HCT116 (cell line): ENCODE measurements at regions not wholly inside any gene's neighbourhood (a gene's known extent, or its start where the extent isn't known, plus 50 kb on each side); places are given as distances from the start of the nearest gene placed in this dataset.

Experiments used
- CTCF ChIP-seq, 3 experiments: fragments of 200-600 bp in 1 of 3; sonication (generic) in 1 of 3; IDR thresholded peaks in 2 of 3; conservative IDR thresholded peaks in 1 of 3; 2 replicates each; pipeline ENCODE4 v1.5.1; 2012 to 2017; ENCODE audit warnings: low read depth in 2 of 3, low read length in 2 of 3, antibody characterized with exemption in 1 of 3, borderline replicate concordance in 1 of 3, control low read depth in 1 of 3, mild to moderate bottlenecking in 1 of 3, mixed read lengths in 1 of 3, mixed run types in 1 of 3, moderate library complexity in 1 of 3; ENCODE audit not compliant: insufficient read depth in 1 of 3
- ELF1 ChIP-seq: IDR thresholded peaks from 2 replicates; pipeline ENCODE4 v1.6.1; 2012; ENCODE audit warnings: low read depth, borderline replicate concordance
- EZH2 ChIP-seq: fragments of 200-600 bp; sonication (generic); IDR thresholded peaks from 2 replicates; pipeline ENCODE4 v1.6.1; 2017; ENCODE audit warnings: antibody characterized with exemption, mixed run types
- EZH2phosphoT487 ChIP-seq: fragments of 200-600 bp; IDR thresholded peaks from 2 replicates; pipeline ENCODE4 v1.6.1; 2018; ENCODE audit warnings: antibody characterized with exemption, borderline replicate concordance
- POLR2A ChIP-seq: IDR thresholded peaks from 2 replicates; pipeline ENCODE4 v1.7.0; 2011; ENCODE audit warnings: borderline replicate concordance; ENCODE audit not compliant: insufficient read depth, insufficient read length; ENCODE audit errors: extremely low read depth
- POLR2AphosphoS5 ChIP-seq: IDR thresholded peaks from 2 replicates; pipeline ENCODE4 v1.6.1; 2011; ENCODE audit warnings: mild to moderate bottlenecking, low read depth, low read length, moderate library complexity
- ZNF274 ChIP-seq: fragments of 200-500 bp; sonication (Bioruptor generic); IDR thresholded peaks from 2 replicates; pipeline ENCODE4 v1.6.1; 2014; ENCODE audit warnings: mild to moderate bottlenecking, low read depth, low read length, inconsistent platforms
- TF ChIP-seq, protein P1 (sequence below): IDR thresholded peaks from 2 replicates; pipeline ENCODE4 v1.6.1; 2012; ENCODE audit warnings: low read depth
- TF ChIP-seq, protein P2 (sequence below): IDR thresholded peaks from 2 replicates; pipeline ENCODE4 v1.6.1; 2011; ENCODE audit warnings: mild to moderate bottlenecking, low read length, moderate library complexity; ENCODE audit not compliant: insufficient replicate concordance; ENCODE audit errors: extremely low read depth

DNA sequence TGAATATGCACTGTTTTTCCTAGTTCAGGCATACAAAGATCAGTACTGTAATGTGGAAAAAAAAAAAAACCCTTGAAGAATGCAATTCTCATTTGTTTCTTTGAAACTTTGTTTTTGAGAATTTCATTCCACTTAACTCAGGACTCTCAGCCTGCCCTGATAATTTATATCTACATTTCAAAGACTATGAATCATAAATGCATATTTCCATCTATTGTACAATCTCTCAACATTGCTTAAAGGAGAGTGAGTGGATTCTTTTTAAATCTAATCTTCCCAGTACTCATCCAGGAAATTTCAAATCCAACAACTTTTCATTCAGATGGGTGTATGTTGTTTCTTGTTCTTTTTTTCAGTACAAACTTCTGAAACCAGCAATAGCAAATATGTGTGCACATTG is 322.2 kb upstream of the DDI1 start:
- no peak for TF ChIP-seq EZH2
- no peak for TF ChIP-seq CTCF (IDR thresholded peaks at IDR 0.05 in 2 of 3, conservative IDR thresholded peaks at IDR 0.05 in 1 of 3; ENCODE audit: borderline replicate concordance in 1 of 3, insufficient read depth in 1 of 3, low read depth in 2 of 3, low read length in 2 of 3)
- no peak for TF ChIP-seq ELF1
- no peak for TF ChIP-seq POLR2AphosphoS5
- no peak for TF ChIP-seq EZH2phosphoT487
- no peak for TF ChIP-seq POLR2A
- TF ChIP-seq, protein P1, sequence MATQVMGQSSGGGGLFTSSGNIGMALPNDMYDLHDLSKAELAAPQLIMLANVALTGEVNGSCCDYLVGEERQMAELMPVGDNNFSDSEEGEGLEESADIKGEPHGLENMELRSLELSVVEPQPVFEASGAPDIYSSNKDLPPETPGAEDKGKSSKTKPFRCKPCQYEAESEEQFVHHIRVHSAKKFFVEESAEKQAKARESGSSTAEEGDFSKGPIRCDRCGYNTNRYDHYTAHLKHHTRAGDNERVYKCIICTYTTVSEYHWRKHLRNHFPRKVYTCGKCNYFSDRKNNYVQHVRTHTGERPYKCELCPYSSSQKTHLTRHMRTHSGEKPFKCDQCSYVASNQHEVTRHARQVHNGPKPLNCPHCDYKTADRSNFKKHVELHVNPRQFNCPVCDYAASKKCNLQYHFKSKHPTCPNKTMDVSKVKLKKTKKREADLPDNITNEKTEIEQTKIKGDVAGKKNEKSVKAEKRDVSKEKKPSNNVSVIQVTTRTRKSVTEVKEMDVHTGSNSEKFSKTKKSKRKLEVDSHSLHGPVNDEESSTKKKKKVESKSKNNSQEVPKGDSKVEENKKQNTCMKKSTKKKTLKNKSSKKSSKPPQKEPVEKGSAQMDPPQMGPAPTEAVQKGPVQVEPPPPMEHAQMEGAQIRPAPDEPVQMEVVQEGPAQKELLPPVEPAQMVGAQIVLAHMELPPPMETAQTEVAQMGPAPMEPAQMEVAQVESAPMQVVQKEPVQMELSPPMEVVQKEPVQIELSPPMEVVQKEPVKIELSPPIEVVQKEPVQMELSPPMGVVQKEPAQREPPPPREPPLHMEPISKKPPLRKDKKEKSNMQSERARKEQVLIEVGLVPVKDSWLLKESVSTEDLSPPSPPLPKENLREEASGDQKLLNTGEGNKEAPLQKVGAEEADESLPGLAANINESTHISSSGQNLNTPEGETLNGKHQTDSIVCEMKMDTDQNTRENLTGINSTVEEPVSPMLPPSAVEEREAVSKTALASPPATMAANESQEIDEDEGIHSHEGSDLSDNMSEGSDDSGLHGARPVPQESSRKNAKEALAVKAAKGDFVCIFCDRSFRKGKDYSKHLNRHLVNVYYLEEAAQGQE, result no peak
- TF ChIP-seq, protein P2, sequence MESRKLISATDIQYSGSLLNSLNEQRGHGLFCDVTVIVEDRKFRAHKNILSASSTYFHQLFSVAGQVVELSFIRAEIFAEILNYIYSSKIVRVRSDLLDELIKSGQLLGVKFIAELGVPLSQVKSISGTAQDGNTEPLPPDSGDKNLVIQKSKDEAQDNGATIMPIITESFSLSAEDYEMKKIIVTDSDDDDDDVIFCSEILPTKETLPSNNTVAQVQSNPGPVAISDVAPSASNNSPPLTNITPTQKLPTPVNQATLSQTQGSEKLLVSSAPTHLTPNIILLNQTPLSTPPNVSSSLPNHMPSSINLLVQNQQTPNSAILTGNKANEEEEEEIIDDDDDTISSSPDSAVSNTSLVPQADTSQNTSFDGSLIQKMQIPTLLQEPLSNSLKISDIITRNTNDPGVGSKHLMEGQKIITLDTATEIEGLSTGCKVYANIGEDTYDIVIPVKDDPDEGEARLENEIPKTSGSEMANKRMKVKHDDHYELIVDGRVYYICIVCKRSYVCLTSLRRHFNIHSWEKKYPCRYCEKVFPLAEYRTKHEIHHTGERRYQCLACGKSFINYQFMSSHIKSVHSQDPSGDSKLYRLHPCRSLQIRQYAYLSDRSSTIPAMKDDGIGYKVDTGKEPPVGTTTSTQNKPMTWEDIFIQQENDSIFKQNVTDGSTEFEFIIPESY, result no peak
- no peak for TF ChIP-seq ZNF274
